ENCODE measurements at regions not wholly inside any gene's neighbourhood (a gene's known extent, or its start where the extent isn't known, plus 50 kb on each side); places are given as distances from the start of the nearest gene placed in this dataset.
A peak's percentile ranks its signal among the peaks of the same experiment; 100 is the strongest.

- no peaks in the 10 kb centered on the region for H3K36me3 Mint-ChIP-seq
- Histone ChIP-seq H3K4me3 (no peak overlapping the region), H3K27ac (no peak overlapping the region), H4K20me1 (ENCODE audit: low read depth) (no peaks in the 10 kb centered on the region), H3K79me2 (ENCODE audit: low read depth) (no peaks in the 10 kb centered on the region), H3K27me3 (no peaks in the 10 kb centered on the region), H3K36me3 (no peaks in the 10 kb centered on the region), H3K9ac (no peak overlapping the region), H2AFZ (replicated peaks) (no peak overlapping the region), H3F3A (ENCODE audit: low read depth) (no peaks in the 10 kb centered on the region), H3K9me3 (ENCODE audit: low read depth) (no peaks in the 10 kb centered on the region), H3K4me1 (peaks cover 23% of the 10 kb centered on the region), H3K4me2 (no peak overlapping the region)
- H3K9me3 Mint-ChIP-seq = no peaks in the 10 kb centered on the region
- peaks cover 36% of the 10 kb centered on the region for H3K4me1 Mint-ChIP-seq
- DNase-seq (ENCODE audit: low spot score) = no peak
- H3K27me3 Mint-ChIP-seq (ENCODE audit: insufficient read depth, low read depth) = peaks cover 2% of the 10 kb centered on the region
- H3K4me3 Mint-ChIP-seq = no peak overlapping the region
- H3K27ac Mint-ChIP-seq = no peak overlapping the region
- TF ChIP-seq EZH2phosphoT487 (IDR thresholded peaks at IDR 0.05) (no peak), EZH2 (IDR thresholded peaks at IDR 0.05) (no peak)
- TF ChIP-seq, protein P1, sequence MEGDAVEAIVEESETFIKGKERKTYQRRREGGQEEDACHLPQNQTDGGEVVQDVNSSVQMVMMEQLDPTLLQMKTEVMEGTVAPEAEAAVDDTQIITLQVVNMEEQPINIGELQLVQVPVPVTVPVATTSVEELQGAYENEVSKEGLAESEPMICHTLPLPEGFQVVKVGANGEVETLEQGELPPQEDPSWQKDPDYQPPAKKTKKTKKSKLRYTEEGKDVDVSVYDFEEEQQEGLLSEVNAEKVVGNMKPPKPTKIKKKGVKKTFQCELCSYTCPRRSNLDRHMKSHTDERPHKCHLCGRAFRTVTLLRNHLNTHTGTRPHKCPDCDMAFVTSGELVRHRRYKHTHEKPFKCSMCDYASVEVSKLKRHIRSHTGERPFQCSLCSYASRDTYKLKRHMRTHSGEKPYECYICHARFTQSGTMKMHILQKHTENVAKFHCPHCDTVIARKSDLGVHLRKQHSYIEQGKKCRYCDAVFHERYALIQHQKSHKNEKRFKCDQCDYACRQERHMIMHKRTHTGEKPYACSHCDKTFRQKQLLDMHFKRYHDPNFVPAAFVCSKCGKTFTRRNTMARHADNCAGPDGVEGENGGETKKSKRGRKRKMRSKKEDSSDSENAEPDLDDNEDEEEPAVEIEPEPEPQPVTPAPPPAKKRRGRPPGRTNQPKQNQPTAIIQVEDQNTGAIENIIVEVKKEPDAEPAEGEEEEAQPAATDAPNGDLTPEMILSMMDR (IDR thresholded peaks at IDR 0.05) = no peak
These were observed 307.1 kb upstream of the RSPO3 start for GRCh38 chr6:126811321-126811720.

GRCh38 chr6:126812010-126812409, 306.5 kb upstream of the RSPO3 start:
- no peak overlapping the region for H3K27ac ChIP-seq
- no peak for DNase-seq (ENCODE audit: low spot score)
- Mint-ChIP-seq H3K27me3 (ENCODE audit: insufficient read depth, low read depth) (peaks cover 2% of the 10 kb centered on the region), H3K4me1 (peaks cover 33% of the 10 kb centered on the region), H3K27ac (peak overlapping the region; percentile 39), H3K36me3 (no peaks in the 10 kb centered on the region), H3K9me3 (no peaks in the 10 kb centered on the region), H3K4me3 (no peak overlapping the region)
- no peak overlapping the region for H3K4me2 ChIP-seq
- no peak overlapping the region for H3K4me3 ChIP-seq
- no peaks in the 10 kb centered on the region for H4K20me1 ChIP-seq (ENCODE audit: low read depth)
- no peaks in the 10 kb centered on the region for H3K27me3 ChIP-seq
- no peaks in the 10 kb centered on the region for H3K36me3 ChIP-seq
- no peak overlapping the region for H2AFZ ChIP-seq (replicated peaks)
- TF ChIP-seq EZH2 (IDR thresholded peaks at IDR 0.05) (no peak), EZH2phosphoT487 (IDR thresholded peaks at IDR 0.05) (no peak)
- TF ChIP-seq, protein P1 (IDR thresholded peaks at IDR 0.05) = no peak
- H3K4me1 ChIP-seq = peaks cover 23% of the 10 kb centered on the region
- H3K9me3 ChIP-seq (ENCODE audit: low read depth) = no peaks in the 10 kb centered on the region
- no peak overlapping the region for H3K9ac ChIP-seq
- H3F3A ChIP-seq (ENCODE audit: low read depth) = no peaks in the 10 kb centered on the region
- no peaks in the 10 kb centered on the region for H3K79me2 ChIP-seq (ENCODE audit: low read depth)

- no peak for TF ChIP-seq EZH2phosphoT487 (IDR thresholded peaks at IDR 0.05)
- no peak for TF ChIP-seq EZH2 (IDR thresholded peaks at IDR 0.05)
- TF ChIP-seq, protein P1 (IDR thresholded peaks at IDR 0.05) = no peak
- H3K36me3 ChIP-seq = no peaks in the 10 kb centered on the region
- H3K4me3 ChIP-seq = no peak overlapping the region
- no peaks in the 10 kb centered on the region for H3K9me3 ChIP-seq (ENCODE audit: low read depth)
- no peaks in the 10 kb centered on the region for H4K20me1 ChIP-seq (ENCODE audit: low read depth)
- no peak overlapping the region for H3K27ac ChIP-seq
- no peaks in the 10 kb centered on the region for H3K79me2 ChIP-seq (ENCODE audit: low read depth)
- H3K4me3 Mint-ChIP-seq = no peak overlapping the region
- no peaks in the 10 kb centered on the region for H3F3A ChIP-seq (ENCODE audit: low read depth)
- H3K4me1 Mint-ChIP-seq = peaks cover 31% of the 10 kb centered on the region
- H3K27me3 Mint-ChIP-seq (ENCODE audit: insufficient read depth, low read depth) = peaks cover 2% of the 10 kb centered on the region
- peak overlapping the region; percentile 47 for H2AFZ ChIP-seq (replicated peaks)
- no peaks in the 10 kb centered on the region for H3K9me3 Mint-ChIP-seq
- no peaks in the 10 kb centered on the region for H3K36me3 Mint-ChIP-seq
- no peaks in the 10 kb centered on the region for H3K27me3 ChIP-seq
- peaks cover 23% of the 10 kb centered on the region for H3K4me1 ChIP-seq
- H3K9ac ChIP-seq = no peak overlapping the region
- peak; percentile 16 for DNase-seq (ENCODE audit: low spot score)
- peak overlapping the region; percentile 76 for H3K27ac Mint-ChIP-seq
- H3K4me2 ChIP-seq = peak overlapping the region; percentile 12
These were observed 305.8 kb upstream of the RSPO3 start for GRCh38 chr6:126812651-126813050.

Data from neural progenitor cell (in vitro differentiated cells).